HG03575 (cell line): ENCODE measurements at regions not wholly inside any gene's neighbourhood (a gene's known extent, or its start where the extent isn't known, plus 50 kb on each side); places are given as distances from the start of the nearest gene placed in this dataset.

Experiments used
- ATAC-seq: cut with Tn5 transposase; IDR thresholded peaks from one replicate; pipeline ENCODE4 v1.9.1; 2021; ENCODE audit not compliant: unreplicated experiment, insufficient number of reproducible peaks, low FRiP score; ENCODE audit errors: extremely low read depth

DNA sequence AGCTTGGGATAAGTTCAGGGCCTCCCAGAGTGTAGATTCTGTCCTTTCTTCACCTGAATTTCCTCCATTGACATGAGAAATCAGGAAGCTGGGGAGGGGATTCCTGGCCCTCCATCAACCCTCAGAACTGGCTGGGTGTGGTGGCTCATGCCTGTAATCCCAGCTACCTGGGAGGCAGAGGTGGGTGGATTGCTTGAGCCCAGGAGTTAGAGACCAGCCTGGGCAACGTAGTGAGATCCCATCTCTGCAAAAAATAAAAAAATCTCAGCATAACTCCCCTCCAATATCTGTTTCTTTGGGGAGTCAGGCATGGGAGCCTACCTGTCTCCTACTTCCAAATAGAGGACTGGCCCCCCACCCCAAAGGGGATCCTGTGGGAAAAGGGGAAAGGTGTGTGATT is 59.8 kb upstream of the TBX3 start:
- no peak for ATAC-seq

DNA sequence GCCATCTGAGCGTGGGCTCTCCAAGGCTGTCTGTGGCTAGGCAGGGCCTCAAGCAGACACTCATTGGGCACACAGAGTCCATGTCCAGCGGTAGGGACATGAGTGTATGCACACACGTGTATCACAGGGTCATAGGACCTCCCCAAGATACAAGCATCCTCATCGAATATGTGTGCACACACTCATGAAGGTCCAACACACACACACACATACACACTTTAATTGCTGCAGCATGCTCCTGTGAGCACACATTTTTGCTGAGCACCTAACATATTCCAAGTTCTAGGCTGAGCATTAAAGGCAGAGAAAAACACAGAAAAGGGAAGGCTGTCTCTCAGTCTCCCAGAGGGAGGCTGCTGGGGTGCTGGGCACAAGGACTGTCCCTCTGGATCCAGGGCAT is 59.3 kb upstream of the TBX3 start:
- no peak for ATAC-seq

DNA sequence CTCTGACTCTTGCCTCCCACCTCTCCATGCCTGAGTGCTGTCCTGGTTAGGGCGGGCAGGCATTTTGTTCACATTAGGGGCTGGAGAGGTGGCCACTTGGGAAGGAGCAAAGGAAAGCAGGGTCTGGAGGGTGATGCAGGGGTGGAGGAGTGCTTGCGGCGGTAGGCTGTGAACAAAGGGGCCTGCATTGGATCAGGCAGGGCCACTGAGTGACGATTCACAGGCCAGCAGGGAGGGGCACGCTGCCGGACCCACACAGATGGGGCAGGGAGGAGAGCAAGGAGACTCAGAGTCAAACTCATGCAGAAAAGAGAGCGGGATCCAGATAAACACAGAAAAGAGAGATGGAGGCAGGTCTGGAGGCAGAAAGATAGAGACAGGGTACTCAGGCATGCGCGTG is 58.4 kb upstream of the TBX3 start:
- ATAC-seq, result no peak

DNA sequence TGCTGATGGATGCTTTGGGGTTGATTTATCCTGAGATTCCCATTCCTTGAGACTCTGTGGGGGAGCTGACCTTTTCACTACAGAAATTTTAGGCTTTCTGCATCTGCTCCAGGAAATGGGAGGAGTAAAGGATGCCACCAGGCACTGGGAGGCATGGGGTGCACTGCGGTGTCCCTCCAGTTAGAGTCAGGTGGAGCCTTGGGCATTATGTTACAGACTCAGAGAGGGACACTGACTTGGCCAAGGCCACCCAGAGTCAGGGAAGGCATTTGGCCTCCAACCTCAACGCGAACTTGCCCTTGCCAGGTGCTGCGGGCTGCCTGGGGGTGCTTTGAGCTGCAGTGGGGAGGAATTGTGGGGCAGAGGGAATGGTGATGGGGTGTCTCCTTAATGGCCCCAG is 58.0 kb upstream of the TBX3 start:
- no peak for ATAC-seq

DNA sequence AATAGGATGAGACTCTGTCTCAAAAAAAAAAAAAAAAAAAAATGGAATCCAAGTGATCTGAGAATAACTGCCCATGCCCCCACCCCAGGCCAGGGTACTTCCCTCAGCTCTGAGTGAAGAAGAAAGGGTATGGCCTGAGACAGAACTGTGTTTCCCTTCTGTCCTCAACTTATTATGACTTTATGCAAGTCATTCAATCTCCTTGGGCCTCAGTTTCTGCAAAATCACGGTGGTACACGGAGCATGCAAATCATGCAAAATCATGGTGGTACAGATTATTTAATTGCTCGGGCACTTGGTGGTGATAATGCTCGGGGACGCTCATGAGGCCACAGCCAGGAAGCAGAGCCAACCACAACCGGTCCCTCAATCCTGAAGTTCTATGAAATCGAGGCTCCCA is 56.5 kb upstream of the TBX3 start:
- ATAC-seq, result no peak

DNA sequence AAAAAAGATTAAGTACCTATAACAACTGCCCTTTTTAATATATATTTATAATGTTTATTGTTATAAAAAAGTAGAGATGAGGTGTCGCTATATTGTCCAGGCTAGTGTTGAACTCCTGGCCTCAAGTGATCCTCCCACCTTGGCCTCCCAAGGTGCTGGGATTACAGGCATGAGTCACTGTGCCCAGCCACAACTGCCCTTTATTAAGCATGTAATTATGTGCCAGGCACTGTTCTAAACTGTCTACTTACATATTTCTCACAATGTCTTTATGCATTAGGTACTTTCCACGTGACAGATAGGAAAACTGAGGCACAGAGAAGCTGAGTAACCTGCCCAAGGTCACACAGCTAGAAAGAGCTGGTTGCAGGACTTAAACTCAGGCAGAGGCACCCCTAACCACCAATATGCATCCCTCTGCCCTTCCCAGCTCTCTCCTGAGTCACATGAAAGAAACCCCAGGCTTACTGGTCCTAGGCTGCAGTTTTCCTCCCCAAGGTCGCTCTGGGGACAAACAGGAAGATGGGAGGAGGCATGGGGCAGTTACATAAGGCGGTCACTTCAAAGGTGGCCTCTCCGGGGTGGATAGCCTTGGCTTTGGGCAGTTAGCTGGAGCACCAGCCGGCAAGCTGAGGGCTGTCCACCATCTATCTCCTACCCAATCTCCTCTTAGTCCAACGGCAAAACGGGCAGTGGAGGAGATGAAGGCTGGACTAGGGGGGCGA is 54.6 kb upstream of the TBX3 start:
- no peak for ATAC-seq

DNA sequence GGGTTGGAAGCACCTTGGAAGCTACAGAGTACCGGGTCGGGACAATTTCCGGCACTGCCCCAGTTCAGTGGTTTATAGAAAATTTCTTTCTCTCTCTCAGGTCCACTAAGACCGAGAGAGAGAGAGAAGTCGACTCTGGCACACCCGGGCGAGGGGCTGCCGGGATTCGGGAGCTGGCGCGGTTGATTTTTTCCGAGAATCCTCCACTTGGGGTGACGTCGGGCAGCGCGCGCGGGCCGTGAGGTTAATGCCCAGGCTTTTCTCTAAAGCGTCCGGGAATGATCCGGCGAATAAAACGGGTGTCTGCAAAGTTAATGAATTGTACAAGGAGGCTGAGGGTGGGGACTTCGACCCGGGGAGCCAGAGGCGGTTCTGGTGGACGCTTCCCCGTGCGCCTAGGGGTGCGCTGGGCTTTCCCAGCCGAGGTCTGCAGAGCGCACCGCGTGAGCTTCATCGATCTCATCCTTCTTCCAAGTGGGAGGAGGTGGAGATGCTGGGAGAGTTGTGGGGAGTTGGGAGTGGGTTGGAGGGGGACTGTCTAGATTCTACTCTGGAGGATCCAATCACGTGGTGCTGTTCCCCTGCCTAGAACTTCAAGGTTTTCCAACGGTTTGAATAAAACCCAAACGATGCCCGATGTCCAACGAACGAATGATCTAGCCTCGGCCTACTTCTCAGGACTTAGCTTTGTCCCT is 51.9 kb upstream of the TBX3 start:
- no peak for ATAC-seq

DNA sequence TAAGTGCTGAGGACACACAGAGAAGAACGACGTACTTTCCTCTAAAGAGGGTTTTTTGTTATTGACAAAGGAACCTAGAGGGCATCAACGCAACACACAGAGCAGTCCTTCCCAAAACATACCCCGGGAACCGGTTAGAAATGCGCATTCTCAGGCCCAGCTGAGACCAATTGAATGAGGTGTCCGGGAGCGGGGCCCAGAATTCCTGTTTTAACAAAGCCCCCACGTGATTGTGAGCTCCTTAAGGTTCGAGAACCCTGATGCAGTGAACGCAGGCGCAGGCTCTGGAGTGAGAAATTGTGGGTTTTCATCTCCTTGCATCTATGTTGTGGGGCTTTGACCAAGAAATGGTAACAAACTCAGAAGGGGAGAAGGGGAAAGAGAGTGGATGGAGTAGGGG is 51.0 kb upstream of the TBX3 start:
- ATAC-seq, result no peak

DNA sequence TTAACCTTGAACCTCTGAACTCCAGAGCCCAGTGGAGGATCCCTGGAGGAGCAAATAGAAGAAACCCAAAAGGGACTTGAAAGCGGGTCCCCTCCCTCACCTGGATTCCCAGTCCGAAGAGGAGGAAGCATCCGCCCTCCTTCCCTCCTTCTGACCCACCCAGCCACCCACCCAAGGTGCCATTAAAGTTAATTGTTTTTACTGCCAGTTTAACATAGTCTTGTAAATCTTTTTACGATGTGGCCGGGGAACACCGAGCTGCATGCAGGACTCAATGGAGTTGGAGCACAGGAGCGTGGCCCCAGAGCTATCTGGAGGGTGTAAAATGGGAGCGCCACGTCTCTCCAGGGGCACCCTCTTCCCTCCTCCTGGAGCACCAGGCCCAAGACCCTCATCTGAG is 49.9 kb upstream of the TBX3 start:
- ATAC-seq, result no peak
